Gastrocnemius medialis (tissue), 4 donors: ENCODE measurements at regions not wholly inside any gene's neighbourhood (a gene's known extent, or its start where the extent isn't known, plus 50 kb on each side); places are given as distances from the start of the nearest gene placed in this dataset.

Experiments
- ATAC-seq, 2 donors: fragments of 150-250 bp; one replicate each; pipeline ENCODE4 v1.9.1; 2016
- DNase-seq, 2 donors: peaks; one replicate each; pipeline ENCODE4 v3.0.0-alpha.2; 2019
- H3K27ac ChIP-seq, 4 donors: fragments of 200-600 bp; sonication (generic); 1 replicate in 1 of 4; 2 replicates in 3 of 4; pipeline ENCODE4 v1.5.1; 2016 to 2018; ENCODE audit warnings: mild to moderate bottlenecking in 2 of 4, moderate library complexity in 1 of 4
- H3K27me3 ChIP-seq, 3 donors: fragments of 200-600 bp; sonication (generic) in 2 of 3; 1 replicate in 1 of 3; 2 replicates in 2 of 3; pipeline versions ENCODE4 v1.5.1 to v1.6.0; 2016 to 2019; ENCODE audit warnings: mild to moderate bottlenecking in 1 of 3, moderate library complexity in 1 of 3
- H3K36me3 ChIP-seq, 2 donors: fragments of 200-600 bp; sonication (generic) in 1 of 2; one replicate each; pipeline ENCODE4 v1.5.1; 2017 to 2018
- H3K4me1 ChIP-seq, 2 donors: fragments of 200-600 bp; sonication (generic) in 1 of 2; one replicate each; pipeline ENCODE4 v1.5.1; 2016 to 2017; ENCODE audit warnings: mild to moderate bottlenecking in 2 of 2
- H3K4me3 ChIP-seq, 4 donors: fragments of 200-600 bp; sonication (generic) in 3 of 4; 1 replicate in 1 of 4; 2 replicates in 3 of 4; pipeline ENCODE4 v1.5.1; 2016 to 2019; ENCODE audit warnings: mild to moderate bottlenecking in 2 of 4
- H3K9me3 ChIP-seq, 3 donors: fragments of 200-600 bp; sonication (generic) in 2 of 3; 1 replicate in 1 of 3; 2 replicates in 2 of 3; pipeline ENCODE4 v1.5.1; 2016 to 2019
- CTCF ChIP-seq, 5 experiments: fragments of 450-650 bp in 3 of 5; fragments of 200-600 bp in 2 of 5; sonication (generic) in 2 of 5; IDR thresholded peaks in 4 of 5; conservative IDR thresholded peaks in 1 of 5; 1 replicate in 4 of 5; 2 replicates in 1 of 5; pipeline ENCODE4 v1.5.1; 2016 to 2019; ENCODE audit warnings: antibody characterized with exemption in 5 of 5, mild to moderate bottlenecking in 3 of 5, moderate library complexity in 3 of 5
- POLR2A ChIP-seq, 2 donors: fragments of 450-650 bp; IDR thresholded peaks; one replicate each; pipeline ENCODE4 v1.6.1; 2017; ENCODE audit warnings: antibody characterized with exemption in 2 of 2, mild to moderate bottlenecking in 2 of 2, moderate library complexity in 2 of 2
- in situ Hi-C, 4 donors: fragments of 200-750 bp; cut with MboI; loops; one replicate each; pipeline versions ENCODE4 v1.15.0 to v1.8.0; 2017; ENCODE audit warnings: low sequenced_read_pairs in 4 of 4
- intact Hi-C: fragments of 100-400 bp; cut with DNase I; formaldehyde crosslinking; loops from one replicate; pipeline ENCODE4 v1.15.1; 2023; ENCODE audit warnings: low total_unique reads

DNA sequence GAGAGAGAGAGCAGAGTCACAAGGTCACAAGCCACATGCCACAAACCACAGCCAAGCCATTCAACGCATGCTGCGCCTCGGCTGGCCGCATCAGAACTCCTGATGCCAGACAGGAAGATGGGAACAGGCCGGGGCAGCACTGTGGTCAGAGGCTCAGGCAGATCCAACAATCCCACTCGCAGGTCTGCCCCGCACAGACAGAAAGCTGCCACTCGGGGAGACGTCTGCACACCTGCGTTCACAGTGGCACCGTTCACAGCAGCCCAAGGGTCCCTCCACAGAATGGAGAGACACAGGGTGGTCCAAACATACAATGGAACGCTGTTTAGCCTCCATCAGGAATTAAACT lies 408.8 kb downstream of the CTTN start:
- in situ Hi-C loops: no loop called here
- Histone ChIP-seq H3K4me3 (no peak overlapping the region), H3K27me3 (no peaks in the 10 kb centered on the region), H3K27ac (no peak overlapping the region), H3K4me1 (no peaks in the 10 kb centered on the region), H3K36me3 (no peaks in the 10 kb centered on the region), H3K9me3 (no peaks in the 10 kb centered on the region)
- DNase-seq (no peak), ATAC-seq (no peak)
- TF ChIP-seq POLR2A (IDR thresholded peaks at IDR 0.05) (no peak), CTCF (IDR thresholded peaks at IDR 0.05 in 4 of 5, conservative IDR thresholded peaks at IDR 0.05 in 1 of 5) (no peak)
- intact Hi-C loops: no loop called here

DNA sequence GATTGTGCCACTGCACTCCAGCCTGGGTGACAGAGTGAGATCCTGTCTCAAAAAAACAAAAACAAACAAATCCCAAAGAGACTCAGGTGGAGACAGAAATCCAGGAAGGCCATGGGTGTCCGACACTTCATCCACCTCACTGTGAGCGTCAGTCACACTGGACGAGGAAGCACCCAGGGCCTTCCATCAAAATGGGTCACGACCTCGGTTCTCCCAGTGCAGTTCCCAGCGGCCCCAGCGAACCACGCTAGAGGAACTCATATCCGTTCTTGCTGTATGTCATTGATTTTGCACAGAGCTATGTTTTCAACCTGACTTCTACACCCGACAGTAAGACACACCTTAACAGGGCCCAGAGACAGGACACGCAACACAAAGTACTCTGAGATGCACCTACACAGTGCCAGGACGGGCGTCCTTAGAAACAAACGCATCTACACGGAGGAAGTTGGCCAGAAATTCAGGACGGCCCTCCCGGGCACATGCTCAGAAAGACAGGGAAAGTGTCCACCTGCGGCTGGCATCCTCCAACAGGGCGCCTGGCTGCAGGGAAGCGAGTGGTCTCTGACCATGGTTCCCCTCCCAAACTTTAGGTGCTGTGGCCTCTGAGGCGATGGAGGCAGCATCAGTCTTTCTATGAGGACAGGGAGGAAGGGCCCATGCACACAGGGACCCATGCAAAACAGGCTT lies 410.5 kb downstream of the CTTN start:
- DNase-seq: no peak

DNA sequence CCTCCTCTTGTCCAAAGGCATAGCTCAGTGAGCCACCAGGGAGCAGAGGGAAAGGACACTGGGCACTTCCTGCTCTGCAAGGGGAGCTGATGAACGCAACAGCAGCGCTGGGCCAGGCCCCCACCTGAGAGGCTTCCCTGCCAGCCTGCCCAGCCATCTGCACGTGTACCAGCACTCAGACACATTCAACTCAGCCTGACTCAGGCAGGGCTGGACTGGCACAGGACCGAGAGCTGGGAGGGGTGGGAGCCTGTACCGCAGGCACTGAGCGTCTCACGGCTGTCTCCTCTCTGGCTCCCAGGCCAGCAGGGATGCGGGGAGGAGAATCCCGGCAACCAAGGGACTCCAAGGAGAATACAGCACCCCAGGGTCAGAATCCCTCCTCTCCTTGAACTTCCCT lies 411.8 kb downstream of the CTTN start:
- Histone ChIP-seq H3K36me3 (no peaks in the 10 kb centered on the region), H3K4me1 (no peaks in the 10 kb centered on the region), H3K9me3 (no peaks in the 10 kb centered on the region), H3K27ac (no peak overlapping the region), H3K27me3 (no peaks in the 10 kb centered on the region), H3K4me3 (no peak overlapping the region)
- in situ Hi-C loops (no loop called here), intact Hi-C loops (no loop called here)
- DNase-seq: no peak
- no peak for ATAC-seq
- TF ChIP-seq CTCF (IDR thresholded peaks at IDR 0.05 in 4 of 5, conservative IDR thresholded peaks at IDR 0.05 in 1 of 5): no peak
- no peak for TF ChIP-seq POLR2A (IDR thresholded peaks at IDR 0.05)

More for the DNA sequence above, 410.5 kb downstream of the CTTN start:
- H3K4me3 ChIP-seq: no peak overlapping the region
- no peaks in the 10 kb centered on the region for H3K9me3 ChIP-seq
- intact Hi-C loops (no loop called here), in situ Hi-C loops (no loop called here)
- no peaks in the 10 kb centered on the region for H3K27me3 ChIP-seq
- no peak for TF ChIP-seq POLR2A (IDR thresholded peaks at IDR 0.05)
- TF ChIP-seq CTCF (IDR thresholded peaks at IDR 0.05 in 4 of 5, conservative IDR thresholded peaks at IDR 0.05 in 1 of 5): no peak
- H3K36me3 ChIP-seq: no peaks in the 10 kb centered on the region
- no peak overlapping the region for H3K27ac ChIP-seq
- ATAC-seq: no peak
- H3K4me1 ChIP-seq: no peaks in the 10 kb centered on the region

DNA sequence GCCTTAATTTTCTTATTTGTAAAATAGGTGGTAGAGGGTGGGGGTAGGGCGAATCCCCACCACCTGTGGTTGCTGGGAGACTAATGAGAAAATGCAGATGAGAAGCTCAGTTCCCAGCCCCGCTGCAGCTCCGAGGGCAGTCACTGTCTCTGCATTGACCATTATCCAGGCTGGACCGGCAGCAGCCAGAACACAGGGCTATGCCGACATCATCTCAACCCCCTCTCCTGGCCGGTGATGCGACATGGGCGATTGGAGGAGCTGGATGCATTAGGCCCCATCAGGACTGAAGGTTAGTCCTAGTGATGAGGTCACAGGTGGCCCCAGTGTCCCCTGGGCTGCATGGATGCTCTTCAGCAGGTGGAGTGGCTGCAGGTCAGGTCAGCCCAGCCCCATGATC lies 412.4 kb downstream of the CTTN start:
- in situ Hi-C loops (no loop called here), intact Hi-C loops (no loop called here)
- no peaks in the 10 kb centered on the region for H3K36me3 ChIP-seq
- H3K4me3 ChIP-seq: no peak overlapping the region
- no peaks in the 10 kb centered on the region for H3K9me3 ChIP-seq
- no peaks in the 10 kb centered on the region for H3K27me3 ChIP-seq
- no peak for ATAC-seq
- H3K4me1 ChIP-seq: no peaks in the 10 kb centered on the region
- H3K27ac ChIP-seq: no peak overlapping the region
- no peak for DNase-seq
- TF ChIP-seq CTCF (IDR thresholded peaks at IDR 0.05 in 4 of 5, conservative IDR thresholded peaks at IDR 0.05 in 1 of 5): no peak
- no peak for TF ChIP-seq POLR2A (IDR thresholded peaks at IDR 0.05)

DNA sequence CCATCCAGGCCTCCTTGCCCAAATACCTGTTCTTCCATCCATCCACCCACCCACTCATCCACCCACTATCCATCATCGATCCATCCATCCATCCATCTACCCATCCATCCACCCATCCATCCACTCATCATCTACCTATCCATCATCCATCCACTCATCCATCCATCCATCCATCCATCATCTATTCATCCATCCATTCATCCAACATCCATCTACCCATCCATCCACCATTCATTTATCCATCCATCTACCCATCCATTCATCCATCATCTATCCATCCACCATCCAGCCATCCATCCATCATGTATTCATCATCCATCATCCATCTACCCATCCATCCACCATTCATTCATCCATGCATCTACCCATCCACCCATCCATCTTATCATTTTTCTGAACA lies 413.2 kb downstream of the CTTN start:
- TF ChIP-seq POLR2A (IDR thresholded peaks at IDR 0.05) (no peak), CTCF (IDR thresholded peaks at IDR 0.05 in 4 of 5, conservative IDR thresholded peaks at IDR 0.05 in 1 of 5) (no peak)
- H3K36me3 ChIP-seq: no peaks in the 10 kb centered on the region

More for the DNA sequence above, 413.2 kb downstream of the CTTN start:
- Histone ChIP-seq H3K4me1 (no peaks in the 10 kb centered on the region), H3K27me3 (no peaks in the 10 kb centered on the region), H3K9me3 (no peaks in the 10 kb centered on the region), H3K27ac (no peak overlapping the region), H3K4me3 (no peak overlapping the region)
- intact Hi-C loops: no loop called here
- no peak for DNase-seq
- ATAC-seq: no peak
- in situ Hi-C loops: no loop called here
